HG02981 (cell line): ENCODE measurements at regions not wholly inside any gene's neighbourhood (a gene's known extent, or its start where the extent isn't known, plus 50 kb on each side); places are given as distances from the start of the nearest gene placed in this dataset.
"Not testable (repeated sequence)": the region's sequence is repeated elsewhere in the genome, so short reads cannot be mapped to it uniquely, and the experiment has no call there.

ENCODE experiments used
- ATAC-seq: cut with Tn5 transposase; IDR thresholded peaks from one replicate; pipeline ENCODE4 v1.9.1; 2021; ENCODE audit warnings: mild to moderate bottlenecking, moderate library complexity; ENCODE audit not compliant: unreplicated experiment

DNA sequence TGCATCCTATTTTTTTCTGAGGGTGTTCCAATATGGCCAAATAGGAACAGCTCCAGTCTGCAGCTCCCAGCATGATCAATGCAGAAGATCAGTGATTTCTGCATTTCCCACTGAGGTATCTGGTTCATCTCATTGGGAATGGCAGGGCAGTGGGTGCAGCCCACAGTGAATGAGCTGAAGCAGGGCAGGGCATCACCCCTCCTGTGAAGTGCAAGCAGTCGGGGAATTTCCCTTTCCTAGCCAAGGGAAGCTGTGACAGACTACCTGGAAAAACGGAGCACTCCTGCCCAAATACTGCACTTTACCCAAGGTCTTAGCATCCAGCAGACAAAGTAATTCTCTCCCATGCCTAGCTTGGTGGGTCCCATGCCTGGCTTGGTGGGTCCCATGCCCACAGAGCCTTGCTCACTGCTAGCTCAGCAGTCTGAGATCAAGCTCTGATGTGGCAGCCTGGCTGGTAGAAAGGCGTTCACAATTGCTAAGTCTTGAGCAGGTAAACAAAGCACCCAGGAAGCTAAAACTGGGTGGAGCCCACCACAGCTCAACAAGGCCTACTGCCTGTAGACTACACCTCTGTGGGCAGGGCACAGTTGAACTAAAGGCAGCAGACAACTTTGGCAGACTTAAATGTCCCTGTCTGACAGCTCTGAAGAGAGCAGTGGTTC lies 352.0 kb downstream of the CDY1B start:
- not testable (repeated sequence) for ATAC-seq

DNA sequence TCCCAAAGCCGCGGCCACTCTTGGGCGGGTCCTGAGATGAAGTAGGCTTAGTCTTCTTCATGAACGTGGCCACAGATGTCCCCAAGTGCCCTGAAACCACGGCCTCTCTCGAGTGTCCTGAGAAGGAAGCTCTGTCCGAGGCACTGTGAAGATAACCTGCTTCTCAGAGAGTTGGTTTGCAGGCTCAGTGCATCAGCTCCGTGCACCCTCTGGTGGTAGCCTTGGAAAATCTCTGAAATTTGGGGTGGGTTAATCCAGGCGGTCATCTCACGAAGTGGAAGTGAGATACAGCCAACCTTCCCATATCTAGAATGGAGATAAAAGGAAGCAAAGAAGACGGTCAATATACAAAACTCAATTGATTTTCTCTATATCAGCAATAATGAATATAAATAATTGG lies 365.9 kb downstream of the CDY1B start:
- ATAC-seq, result not testable (repeated sequence)

- ATAC-seq, result not testable (repeated sequence)
Measured at GRCh38 chrY:23669858-23670257, 378.0 kb downstream of the CDY1B start.

DNA sequence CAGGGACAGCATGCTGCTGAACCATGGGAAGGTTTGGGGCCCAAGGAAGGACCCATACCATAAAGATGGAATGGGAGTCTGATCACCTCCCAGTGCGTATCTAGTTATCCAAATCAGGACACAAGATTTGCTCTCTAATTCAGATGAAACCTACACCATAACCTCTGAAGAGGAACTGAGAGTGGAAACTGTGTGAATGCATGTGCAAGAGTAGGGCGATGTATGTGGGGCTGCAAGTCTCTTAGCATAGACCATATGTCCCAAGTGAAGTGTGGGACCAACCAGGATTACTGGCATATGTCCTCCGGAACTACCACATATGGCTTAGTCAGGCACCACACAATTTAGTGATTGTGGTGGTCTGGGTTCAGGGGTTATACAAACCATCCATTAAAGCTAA lies 403.0 kb downstream of the DAZ2 start:
- ATAC-seq, result not testable (repeated sequence)

- ATAC-seq, result not testable (repeated sequence)
Measured at GRCh38 chrY:23610449-23610848, 391.1 kb downstream of the DAZ2 start.

DNA sequence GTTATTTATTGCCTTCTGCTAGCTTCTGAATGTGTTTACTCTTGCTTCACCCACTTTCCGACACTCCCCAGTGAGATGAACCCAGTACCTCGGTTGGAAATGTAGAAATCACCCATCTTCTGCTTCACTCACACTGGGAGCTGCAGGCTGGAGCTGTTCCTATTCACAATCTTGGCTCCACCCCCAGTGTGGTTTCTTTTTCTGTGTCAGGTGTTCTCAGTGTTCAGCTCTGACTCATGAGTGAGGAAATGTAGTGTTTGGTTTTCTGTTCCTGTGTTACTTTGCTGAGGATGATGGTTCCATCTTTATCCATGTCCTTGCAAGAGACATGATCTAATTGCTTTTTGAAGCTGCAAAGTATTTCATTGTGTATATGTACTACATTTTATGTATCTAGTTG lies 377.2 kb downstream of the DAZ2 start:
- ATAC-seq, result peak; percentile 67

DNA sequence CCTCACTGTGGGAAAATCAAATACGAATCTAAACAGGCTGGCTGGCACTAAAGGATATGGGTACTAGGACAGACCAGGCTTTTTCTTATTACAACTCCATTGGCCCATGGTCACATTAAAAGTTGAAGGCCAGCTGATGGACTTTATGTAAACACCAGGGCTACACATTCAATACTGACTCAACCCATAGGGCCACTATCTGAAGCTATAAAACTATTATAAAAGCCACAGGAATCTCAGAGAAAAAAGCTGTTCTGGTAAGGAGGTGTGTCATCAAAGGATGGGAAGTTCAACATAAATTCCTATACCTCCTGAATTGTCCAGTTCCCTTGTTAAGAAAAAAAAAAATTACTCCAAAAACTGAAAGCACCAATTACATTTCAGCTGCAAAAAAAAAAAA lies 370.9 kb downstream of the DAZ2 start:
- not testable (repeated sequence) for ATAC-seq

DNA sequence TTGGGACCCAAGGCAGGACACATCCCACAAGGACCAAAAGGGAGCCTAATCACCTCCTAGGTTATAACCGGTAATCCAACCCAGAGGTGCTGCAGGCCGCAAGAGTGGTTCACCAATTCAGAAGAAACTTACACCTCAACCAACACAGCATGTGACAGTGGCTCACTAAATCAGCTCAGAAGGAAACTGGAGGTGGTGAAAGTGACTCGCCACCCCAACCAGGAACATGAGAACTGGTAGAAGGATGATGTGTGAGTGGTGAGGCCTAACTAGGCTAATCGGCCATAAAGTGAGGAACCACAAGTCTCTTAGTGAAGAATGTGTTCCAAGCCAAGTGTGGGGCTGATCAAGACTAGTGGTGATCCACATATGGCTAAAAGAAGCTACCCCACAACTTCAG lies 369.1 kb downstream of the DAZ2 start:
- ATAC-seq, result not testable (repeated sequence)
